Thyroid gland (tissue), 4 donors: ENCODE measurements at regions not wholly inside any gene's neighbourhood (a gene's known extent, or its start where the extent isn't known, plus 50 kb on each side); places are given as distances from the start of the nearest gene placed in this dataset.
A peak's percentile ranks its signal among the peaks of the same experiment; 100 is the strongest.

ENCODE experiments used
- DNase-seq, 2 donors: peaks; one replicate each; pipeline ENCODE4 v3.0.0-alpha.2; 2019
- H3K27ac ChIP-seq, 3 donors: fragments of 200-600 bp; sonication (generic); 1 replicate in 2 of 3; 2 replicates in 1 of 3; pipeline ENCODE4 v1.5.1; 2016 to 2019; ENCODE audit warnings: mild to moderate bottlenecking in 1 of 3, moderate library complexity in 1 of 3
- H3K27me3 ChIP-seq: fragments of 200-600 bp; sonication (generic); one replicate; pipeline ENCODE4 v1.5.1; 2019
- H3K36me3 ChIP-seq, 2 donors: fragments of 200-600 bp; sonication (generic); one replicate each; pipeline ENCODE4 v1.5.1; 2016 to 2019
- H3K4me1 ChIP-seq, 2 donors: fragments of 200-600 bp; sonication (generic); one replicate each; pipeline ENCODE4 v1.5.1; 2017 to 2019
- H3K4me3 ChIP-seq, 3 donors: fragments of 200-600 bp; sonication (generic); replicated peaks in 1 of 3; 1 replicate in 2 of 3; 2 replicates in 1 of 3; pipeline ENCODE4 v1.5.1; 2016; ENCODE audit warnings: mild to moderate bottlenecking in 1 of 3
- H3K9me3 ChIP-seq: fragments of 200-600 bp; sonication (generic); one replicate; pipeline ENCODE4 v1.5.1; 2017
- CTCF ChIP-seq, 6 experiments: fragments of 200-600 bp in 3 of 6; fragments of 450-650 bp in 3 of 6; sonication (generic) in 3 of 6; IDR thresholded peaks; one replicate each; pipeline ENCODE4 v1.5.1; 2016 to 2019; ENCODE audit warnings: antibody characterized with exemption in 6 of 6, mild to moderate bottlenecking in 2 of 6, inconsistent platforms in 1 of 6, moderate library complexity in 1 of 6
- POLR2A ChIP-seq, 2 donors: fragments of 450-650 bp; IDR thresholded peaks; one replicate each; pipeline ENCODE4 v1.6.1; 2017; ENCODE audit warnings: antibody characterized with exemption in 2 of 2, mild to moderate bottlenecking in 2 of 2, moderate library complexity in 1 of 2
- WGBS, 2 donors: methylation state at CpG; one replicate each; pipeline ENCODE4 v1.1.5; 2017; 5-methylcytosine and 5-hydroxymethylcytosine counted together
- intact Hi-C: fragments of 100-400 bp; cut with DNase I; formaldehyde crosslinking; loops from one replicate; pipeline ENCODE4 v1.15.1; 2023

- H3K27ac ChIP-seq = no peak overlapping the region
- H3K36me3 ChIP-seq = no peaks in the 10 kb centered on the region
- no peak for TF ChIP-seq POLR2A (IDR thresholded peaks at IDR 0.05)
- H3K27me3 ChIP-seq = peaks cover 4% of the 10 kb centered on the region
- H3K4me1 ChIP-seq = peaks cover 7 to 12% of the 10 kb centered on the region in 2 donors
- 75 to 84% methylated on average over 4 to 6 of the region's 6 CpGs for WGBS, 2 donors
- H3K4me3 ChIP-seq = no peak overlapping the region
- DNase-seq = no peak
- intact Hi-C loops = no loop called here
- H3K9me3 ChIP-seq = no peaks in the 10 kb centered on the region
Measured at GRCh38 chr1:13898406-13898805, 198.4 kb downstream of the PRDM2 start.

DNA sequence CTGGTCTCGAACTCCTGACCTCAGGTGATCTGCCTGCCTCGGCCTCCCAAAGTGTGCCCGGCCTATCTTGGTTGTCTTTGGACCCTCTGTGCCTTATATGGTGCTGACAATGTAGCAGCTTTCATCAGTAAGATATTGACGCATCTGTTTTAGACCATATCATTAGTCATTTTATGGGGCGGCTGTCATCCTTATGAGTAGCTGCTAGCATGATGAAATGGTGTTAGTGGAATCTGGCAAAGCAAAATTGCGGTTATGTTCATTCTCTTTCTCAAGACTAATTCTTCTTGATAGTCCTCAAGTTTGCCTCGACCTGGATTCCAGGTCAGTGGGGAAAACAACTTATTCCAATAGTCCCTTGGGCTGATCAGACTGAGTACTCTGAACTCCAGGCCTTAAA lies 199.9 kb downstream of the PRDM2 start:
- H3K4me3 ChIP-seq = no peak overlapping the region
- H3K27ac ChIP-seq = no peak overlapping the region
- DNase-seq = no peak
- H3K36me3 ChIP-seq = no peaks in the 10 kb centered on the region
- TF ChIP-seq CTCF (IDR thresholded peaks at IDR 0.05) (no peak), POLR2A (IDR thresholded peaks at IDR 0.05) (no peak)
- H3K4me1 ChIP-seq = peaks cover 7 to 12% of the 10 kb centered on the region in 2 donors
- no peaks in the 10 kb centered on the region for H3K27me3 ChIP-seq
- H3K9me3 ChIP-seq = no peaks in the 10 kb centered on the region
- 84% methylated on average over 7 of the region's 7 CpGs for WGBS, 2 donors
- intact Hi-C loops = no loop called here

DNA sequence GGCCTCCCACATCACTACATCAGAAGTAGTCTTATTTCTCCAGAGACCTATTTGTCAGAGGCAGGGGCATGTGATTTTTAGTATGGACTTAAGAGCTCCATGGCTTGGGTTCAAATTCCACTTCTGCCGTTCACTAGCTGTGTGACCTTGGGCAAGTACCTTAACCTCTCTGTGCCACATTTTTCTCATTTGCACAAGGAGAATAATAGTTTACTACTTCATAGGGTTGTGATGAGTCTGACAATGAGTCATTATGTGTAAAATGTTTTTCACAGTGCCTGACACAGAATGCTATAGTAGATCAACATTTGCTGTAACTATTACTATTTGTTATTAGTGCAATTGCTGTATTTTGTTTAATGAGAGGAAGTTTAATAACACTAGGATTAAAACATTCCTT lies 200.6 kb downstream of the PRDM2 start:
- Histone ChIP-seq H3K27ac (no peak overlapping the region), H3K4me1 (peaks cover 7 to 12% of the 10 kb centered on the region in 2 donors), H3K9me3 (no peaks in the 10 kb centered on the region), H3K36me3 (no peaks in the 10 kb centered on the region), H3K4me3 (no peak overlapping the region), H3K27me3 (no peaks in the 10 kb centered on the region)
- no peak for TF ChIP-seq POLR2A (IDR thresholded peaks at IDR 0.05)
- no peak for TF ChIP-seq CTCF (IDR thresholded peaks at IDR 0.05)
- intact Hi-C loops = no loop called here
- DNase-seq = no peak
- WGBS, 2 donors = 32 to 50% methylated on average over 1 of the region's 1 CpG

DNA sequence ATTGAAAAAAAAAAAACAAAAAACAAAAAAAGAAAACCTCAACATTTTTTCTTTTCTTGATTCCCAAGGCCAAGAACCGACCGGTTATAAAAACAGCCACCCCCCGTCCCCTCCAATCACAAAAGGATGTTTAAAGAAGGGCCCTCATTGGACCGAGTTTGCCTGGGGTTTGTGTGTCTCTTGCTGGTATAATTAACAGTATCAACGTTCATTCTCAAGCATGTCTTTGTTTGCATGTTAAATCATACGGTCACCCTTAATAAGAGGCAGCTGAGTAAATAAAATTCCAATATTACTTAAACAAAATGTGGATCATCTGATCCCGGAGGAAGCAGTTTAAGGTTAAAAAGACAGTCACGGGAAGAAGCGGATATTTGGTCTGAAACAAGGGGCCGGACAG lies 201.1 kb downstream of the PRDM2 start:
- Histone ChIP-seq H3K4me3 (no peak overlapping the region), H3K27ac (no peak overlapping the region), H3K36me3 (no peaks in the 10 kb centered on the region), H3K9me3 (no peaks in the 10 kb centered on the region), H3K4me1 (peaks cover 7 to 12% of the 10 kb centered on the region in 2 donors), H3K27me3 (no peaks in the 10 kb centered on the region)
- DNase-seq = no peak
- WGBS, 2 donors = 35 to 37% methylated on average over 10 of the region's 10 CpGs
- TF ChIP-seq POLR2A (IDR thresholded peaks at IDR 0.05) = no peak
- TF ChIP-seq CTCF (IDR thresholded peaks at IDR 0.05) = no peak
- intact Hi-C loops = no loop called here

DNA sequence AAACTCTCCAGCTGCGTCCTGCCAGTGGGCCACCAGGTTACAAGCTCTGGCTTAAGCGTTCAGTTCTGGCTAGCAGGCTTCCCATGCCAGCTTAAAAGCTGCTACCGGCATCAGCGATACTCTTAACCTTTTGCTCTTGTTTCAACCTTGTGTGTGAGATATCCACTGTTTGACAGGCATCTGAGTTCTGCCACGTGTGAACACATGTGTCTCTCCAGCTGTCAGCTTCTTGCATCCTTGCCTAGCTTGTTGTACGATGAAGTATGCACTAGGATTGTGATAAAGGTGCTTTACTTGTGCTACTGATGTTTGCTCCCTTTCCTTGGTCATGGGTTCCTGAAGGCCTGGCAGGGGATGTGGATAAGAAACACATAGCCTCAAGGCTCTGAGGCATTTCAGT lies 201.6 kb downstream of the PRDM2 start:
- Histone ChIP-seq H3K9me3 (no peaks in the 10 kb centered on the region), H3K27me3 (no peaks in the 10 kb centered on the region), H3K4me1 (peaks cover 7 to 12% of the 10 kb centered on the region in 2 donors), H3K27ac (no peak overlapping the region), H3K4me3 (no peak overlapping the region), H3K36me3 (no peaks in the 10 kb centered on the region)
- WGBS, 2 donors = 90 to 91% methylated on average over 6 of the region's 6 CpGs
- no peak for DNase-seq
- TF ChIP-seq CTCF (IDR thresholded peaks at IDR 0.05) (no peak), POLR2A (IDR thresholded peaks at IDR 0.05) (no peak)
- intact Hi-C loops = no loop called here

DNA sequence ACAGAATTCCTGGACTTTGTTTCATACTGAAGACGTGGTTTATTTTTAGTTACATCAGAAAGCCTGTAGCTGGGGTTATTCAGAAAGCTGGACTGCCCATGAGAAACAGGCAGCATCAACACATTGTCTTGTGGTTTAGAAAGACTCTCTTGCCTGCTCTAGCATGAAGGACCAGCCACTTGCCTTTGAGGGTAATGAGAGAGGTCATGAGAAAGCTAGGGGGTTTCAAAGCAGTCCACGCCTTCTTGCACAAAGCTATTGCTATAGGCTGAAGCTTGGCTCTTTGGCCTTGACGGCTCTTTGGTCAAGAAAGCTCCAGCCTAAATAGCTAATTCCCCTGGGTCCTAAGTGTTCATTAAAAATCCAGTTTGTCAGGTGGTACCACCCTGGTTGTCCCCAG lies 208.1 kb downstream of the PRDM2 start:
- TF ChIP-seq CTCF (IDR thresholded peaks at IDR 0.05) (no peak), POLR2A (IDR thresholded peaks at IDR 0.05) (no peak)
- intact Hi-C loops = no loop called here
- H3K9me3 ChIP-seq = no peaks in the 10 kb centered on the region
- H3K4me1 ChIP-seq = peaks cover 12 to 26% of the 10 kb centered on the region in 2 donors
- 34 to 46% methylated on average over 3 of the region's 3 CpGs for WGBS, 2 donors
- H3K36me3 ChIP-seq = no peaks in the 10 kb centered on the region
- H3K27ac ChIP-seq = no peak overlapping the region
- H3K27me3 ChIP-seq = no peaks in the 10 kb centered on the region
- H3K4me3 ChIP-seq = no peak overlapping the region
- DNase-seq = peak in 1 of 2 donors; percentile 13
